ENCODE measurements at regions not wholly inside any gene's neighbourhood (a gene's known extent, or its start where the extent isn't known, plus 50 kb on each side); places are given as distances from the start of the nearest gene placed in this dataset.

DNA sequence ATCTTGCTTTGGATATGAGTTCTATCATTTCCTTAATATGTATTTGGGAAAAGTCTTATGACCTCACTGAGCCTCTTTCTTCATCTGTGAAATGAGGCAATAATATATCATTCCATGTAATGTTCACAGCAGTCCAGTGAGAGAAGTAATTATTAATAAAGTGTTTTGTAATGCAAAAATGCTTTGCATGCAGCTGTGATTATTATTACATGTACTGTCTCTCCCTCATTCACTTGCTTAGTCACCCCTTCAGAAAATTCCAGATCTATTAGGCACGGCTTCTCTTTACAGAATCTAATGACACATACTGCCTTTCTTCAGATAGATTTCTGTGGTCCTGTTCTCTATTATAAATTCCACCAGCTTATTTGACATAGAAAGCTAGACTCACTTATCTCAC is 53.5 kb upstream of the FGF13 start:
- TF ChIP-seq, protein P1, sequence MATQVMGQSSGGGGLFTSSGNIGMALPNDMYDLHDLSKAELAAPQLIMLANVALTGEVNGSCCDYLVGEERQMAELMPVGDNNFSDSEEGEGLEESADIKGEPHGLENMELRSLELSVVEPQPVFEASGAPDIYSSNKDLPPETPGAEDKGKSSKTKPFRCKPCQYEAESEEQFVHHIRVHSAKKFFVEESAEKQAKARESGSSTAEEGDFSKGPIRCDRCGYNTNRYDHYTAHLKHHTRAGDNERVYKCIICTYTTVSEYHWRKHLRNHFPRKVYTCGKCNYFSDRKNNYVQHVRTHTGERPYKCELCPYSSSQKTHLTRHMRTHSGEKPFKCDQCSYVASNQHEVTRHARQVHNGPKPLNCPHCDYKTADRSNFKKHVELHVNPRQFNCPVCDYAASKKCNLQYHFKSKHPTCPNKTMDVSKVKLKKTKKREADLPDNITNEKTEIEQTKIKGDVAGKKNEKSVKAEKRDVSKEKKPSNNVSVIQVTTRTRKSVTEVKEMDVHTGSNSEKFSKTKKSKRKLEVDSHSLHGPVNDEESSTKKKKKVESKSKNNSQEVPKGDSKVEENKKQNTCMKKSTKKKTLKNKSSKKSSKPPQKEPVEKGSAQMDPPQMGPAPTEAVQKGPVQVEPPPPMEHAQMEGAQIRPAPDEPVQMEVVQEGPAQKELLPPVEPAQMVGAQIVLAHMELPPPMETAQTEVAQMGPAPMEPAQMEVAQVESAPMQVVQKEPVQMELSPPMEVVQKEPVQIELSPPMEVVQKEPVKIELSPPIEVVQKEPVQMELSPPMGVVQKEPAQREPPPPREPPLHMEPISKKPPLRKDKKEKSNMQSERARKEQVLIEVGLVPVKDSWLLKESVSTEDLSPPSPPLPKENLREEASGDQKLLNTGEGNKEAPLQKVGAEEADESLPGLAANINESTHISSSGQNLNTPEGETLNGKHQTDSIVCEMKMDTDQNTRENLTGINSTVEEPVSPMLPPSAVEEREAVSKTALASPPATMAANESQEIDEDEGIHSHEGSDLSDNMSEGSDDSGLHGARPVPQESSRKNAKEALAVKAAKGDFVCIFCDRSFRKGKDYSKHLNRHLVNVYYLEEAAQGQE (IDR thresholded peaks at IDR 0.05; ENCODE audit: low read depth) = no peak
- TF ChIP-seq EP300 (IDR thresholded peaks at IDR 0.05; ENCODE audit: borderline replicate concordance) = no peak
- TF ChIP-seq NFIC (IDR thresholded peaks at IDR 0.05) = no peak
- TF ChIP-seq, protein P2, sequence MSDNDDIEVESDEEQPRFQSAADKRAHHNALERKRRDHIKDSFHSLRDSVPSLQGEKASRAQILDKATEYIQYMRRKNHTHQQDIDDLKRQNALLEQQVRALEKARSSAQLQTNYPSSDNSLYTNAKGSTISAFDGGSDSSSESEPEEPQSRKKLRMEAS (IDR thresholded peaks at IDR 0.05) = no peak
- no peak for TF ChIP-seq CEBPB (IDR thresholded peaks at IDR 0.05)
- TF ChIP-seq YY1 (IDR thresholded peaks at IDR 0.05; ENCODE audit: low read depth) = no peak
- no peak for TF ChIP-seq FOXM1 (IDR thresholded peaks at IDR 0.05; ENCODE audit: borderline replicate concordance, low read depth)
